ENCODE measurements at regions not wholly inside any gene's neighbourhood (a gene's known extent, or its start where the extent isn't known, plus 50 kb on each side); places are given as distances from the start of the nearest gene placed in this dataset.

DNA sequence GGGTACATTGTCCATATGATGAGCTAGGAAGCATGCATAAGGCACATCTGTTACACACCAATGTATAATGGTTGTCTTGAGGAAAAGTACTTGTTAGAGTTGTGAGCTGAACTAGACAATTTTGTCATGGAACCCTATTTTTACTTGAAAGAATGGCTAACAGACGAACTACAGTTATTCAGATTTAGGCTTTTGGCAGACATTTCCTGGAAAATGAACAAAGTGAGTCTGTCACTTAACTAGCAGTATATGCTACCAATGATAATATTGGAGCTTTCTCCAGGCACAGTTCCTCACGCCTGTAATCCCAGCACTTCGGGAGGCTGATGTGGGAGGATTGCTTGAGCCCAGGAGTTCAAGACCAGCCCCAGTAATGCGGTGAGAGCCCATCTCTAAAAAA lies 61.9 kb upstream of the SLC25A43 start:
- TF ChIP-seq, protein P1, sequence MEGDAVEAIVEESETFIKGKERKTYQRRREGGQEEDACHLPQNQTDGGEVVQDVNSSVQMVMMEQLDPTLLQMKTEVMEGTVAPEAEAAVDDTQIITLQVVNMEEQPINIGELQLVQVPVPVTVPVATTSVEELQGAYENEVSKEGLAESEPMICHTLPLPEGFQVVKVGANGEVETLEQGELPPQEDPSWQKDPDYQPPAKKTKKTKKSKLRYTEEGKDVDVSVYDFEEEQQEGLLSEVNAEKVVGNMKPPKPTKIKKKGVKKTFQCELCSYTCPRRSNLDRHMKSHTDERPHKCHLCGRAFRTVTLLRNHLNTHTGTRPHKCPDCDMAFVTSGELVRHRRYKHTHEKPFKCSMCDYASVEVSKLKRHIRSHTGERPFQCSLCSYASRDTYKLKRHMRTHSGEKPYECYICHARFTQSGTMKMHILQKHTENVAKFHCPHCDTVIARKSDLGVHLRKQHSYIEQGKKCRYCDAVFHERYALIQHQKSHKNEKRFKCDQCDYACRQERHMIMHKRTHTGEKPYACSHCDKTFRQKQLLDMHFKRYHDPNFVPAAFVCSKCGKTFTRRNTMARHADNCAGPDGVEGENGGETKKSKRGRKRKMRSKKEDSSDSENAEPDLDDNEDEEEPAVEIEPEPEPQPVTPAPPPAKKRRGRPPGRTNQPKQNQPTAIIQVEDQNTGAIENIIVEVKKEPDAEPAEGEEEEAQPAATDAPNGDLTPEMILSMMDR (IDR thresholded peaks at IDR 0.05) = no peak
- H3K36me3 ChIP-seq = no peaks in the 10 kb centered on the region
- H3K27ac ChIP-seq = no peak overlapping the region
- no peaks in the 10 kb centered on the region for H3K4me1 ChIP-seq
- intact Hi-C loops (cut with DNase I) = no loop called here
- peaks cover 0 to 4% of the 10 kb centered on the region in 2 donors for H3K27me3 ChIP-seq
- no peaks in the 10 kb centered on the region for H3K9me3 ChIP-seq
- DNase-seq = no peak
- H3K4me3 ChIP-seq = no peak overlapping the region
- ATAC-seq = no peak

DNA sequence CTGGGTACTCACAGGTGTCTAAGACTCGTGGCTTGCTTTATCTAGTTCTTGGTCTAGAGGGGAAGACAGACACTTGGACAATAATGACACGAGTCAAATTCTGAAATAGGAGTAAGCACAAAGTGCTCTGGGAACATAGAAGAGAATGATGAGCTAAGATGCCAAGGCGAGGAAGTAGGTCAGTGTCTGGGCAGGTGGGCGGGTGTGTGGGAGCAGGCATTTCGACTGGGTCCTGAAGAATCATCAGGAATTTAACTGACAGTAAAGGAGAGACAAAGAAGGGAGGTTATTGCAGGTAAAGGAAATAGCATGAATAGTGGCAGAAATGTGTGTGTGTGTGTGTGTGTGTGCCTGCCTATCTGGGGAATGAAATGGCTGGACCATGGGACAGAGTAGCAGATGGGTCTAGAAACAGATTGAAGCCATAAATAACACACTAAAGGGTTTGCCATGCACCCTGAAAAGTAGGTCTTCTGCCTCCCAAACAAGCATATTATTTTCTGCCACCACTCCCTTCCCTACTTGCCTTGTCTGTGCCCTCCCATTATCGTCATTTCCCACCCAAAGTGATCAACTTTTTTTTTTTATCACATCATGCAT lies 58.4 kb upstream of the SLC25A43 start:
- intact Hi-C loops (cut with DNase I) = no loop called here
- Histone ChIP-seq H3K36me3 (no peaks in the 10 kb centered on the region), H3K4me3 (no peak overlapping the region), H3K27me3 (peaks cover 0 to 4% of the 10 kb centered on the region in 2 donors), H3K27ac (no peak overlapping the region), H3K9me3 (no peaks in the 10 kb centered on the region), H3K4me1 (no peaks in the 10 kb centered on the region)
- TF ChIP-seq, protein P1 (IDR thresholded peaks at IDR 0.05) = no peak
- DNase-seq (no peak), ATAC-seq (no peak)

DNA sequence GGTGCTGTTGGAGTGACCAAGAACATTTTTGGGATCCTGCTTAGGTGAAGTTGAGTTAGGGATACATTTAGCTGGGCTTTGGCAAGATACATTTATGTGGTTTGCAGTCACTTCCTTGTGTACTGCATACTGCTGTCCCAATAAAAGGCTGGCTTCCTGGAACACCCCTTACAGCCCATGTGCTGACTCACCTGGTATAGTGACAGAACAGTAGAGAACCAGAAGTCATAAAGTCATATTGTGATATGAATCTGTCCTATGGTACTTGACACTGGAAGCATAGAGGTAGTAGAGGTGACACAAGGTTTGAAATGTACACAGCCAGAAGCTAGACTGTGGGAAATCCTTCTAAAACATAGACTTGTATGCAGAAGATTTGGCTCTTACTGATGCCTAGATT lies 55.3 kb upstream of the SLC25A43 start:
- Histone ChIP-seq H3K9me3 (no peaks in the 10 kb centered on the region), H3K4me3 (no peak overlapping the region), H3K4me1 (no peaks in the 10 kb centered on the region), H3K27me3 (peaks cover 0 to 4% of the 10 kb centered on the region in 2 donors), H3K36me3 (no peaks in the 10 kb centered on the region), H3K27ac (no peak overlapping the region)
- ATAC-seq (peak; percentile 33), DNase-seq (no peak)
- TF ChIP-seq, protein P1 (IDR thresholded peaks at IDR 0.05) = no peak
- intact Hi-C loops (cut with DNase I) = no loop called here
